Cardiac muscle cell (in vitro differentiated cells and primary cell): ENCODE measurements at regions not wholly inside any gene's neighbourhood (a gene's known extent, or its start where the extent isn't known, plus 50 kb on each side); places are given as distances from the start of the nearest gene placed in this dataset.
"Not testable (repeated sequence)": the region's sequence is repeated elsewhere in the genome, so short reads cannot be mapped to it uniquely, and the experiment has no call there.

Experiments
- DNase-seq, 2 donors: peaks; one replicate each; pipeline versions ENCODE4 v3.0.0 to v3.0.0-alpha.2; 2010 to 2017; ENCODE audit warnings: low read depth in 1 of 2, low spot score in 1 of 2
- H3K27ac ChIP-seq: fragments of 200-600 bp; sonication (generic); 2 replicates; pipeline ENCODE4 v1.5.1; 2016
- H3K27me3 ChIP-seq: fragments of 200-600 bp; sonication (generic); 2 replicates; pipeline ENCODE4 v1.6.0; 2016; ENCODE audit warnings: control low read depth
- H3K36me3 ChIP-seq: fragments of 200-600 bp; sonication (generic); 2 replicates; pipeline ENCODE4 v1.5.1; 2016; ENCODE audit warnings: control low read depth
- H3K4me1 ChIP-seq: fragments of 200-600 bp; sonication (generic); 2 replicates; pipeline ENCODE4 v1.8.1; 2017; ENCODE audit warnings: low read depth, mild to moderate bottlenecking, mixed run types
- H3K4me3 ChIP-seq: fragments of 200-600 bp; sonication (generic); 2 replicates; pipeline ENCODE4 v1.5.1; 2016; ENCODE audit warnings: mild to moderate bottlenecking
- H3K9me3 ChIP-seq: fragments of 200-600 bp; sonication (generic); 2 replicates; pipeline ENCODE4 v1.5.1; 2017; ENCODE audit warnings: low read depth, mild to moderate bottlenecking, control low read depth
- TF ChIP-seq, protein P1 (sequence below): IDR thresholded peaks from 2 replicates; pipeline ENCODE4 v1.5.1; 2012; ENCODE audit warnings: low read depth, mild to moderate bottlenecking, low read length

DNA sequence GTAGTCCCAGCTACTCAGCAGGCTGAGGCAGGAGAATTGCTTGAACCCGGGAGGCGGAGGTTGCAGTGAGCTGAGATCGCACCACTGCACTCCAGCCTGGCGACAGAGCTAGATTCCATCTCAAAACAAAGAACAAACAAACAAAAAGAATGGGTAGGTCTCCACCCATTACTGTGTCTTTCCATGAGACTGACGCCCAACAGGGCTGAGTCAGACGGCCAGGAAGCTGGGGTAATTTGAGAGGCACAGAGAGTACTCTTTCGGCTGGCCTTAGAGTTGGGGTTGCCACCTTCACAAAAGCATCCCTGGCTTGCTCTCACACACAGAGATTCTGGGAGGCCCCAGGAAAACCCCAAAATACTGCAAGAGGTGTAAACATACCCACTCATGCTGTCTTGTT is 72.0 kb upstream of the DHRSX start:
- no peaks in the 10 kb centered on the region for H3K9me3 ChIP-seq
- H3K4me1 ChIP-seq = peaks cover 2% of the 10 kb centered on the region
- H3K36me3 ChIP-seq = no peaks in the 10 kb centered on the region
- no peak for DNase-seq
- H3K27me3 ChIP-seq = no peaks in the 10 kb centered on the region
- H3K4me3 ChIP-seq = no peak overlapping the region
- TF ChIP-seq, protein P1, sequence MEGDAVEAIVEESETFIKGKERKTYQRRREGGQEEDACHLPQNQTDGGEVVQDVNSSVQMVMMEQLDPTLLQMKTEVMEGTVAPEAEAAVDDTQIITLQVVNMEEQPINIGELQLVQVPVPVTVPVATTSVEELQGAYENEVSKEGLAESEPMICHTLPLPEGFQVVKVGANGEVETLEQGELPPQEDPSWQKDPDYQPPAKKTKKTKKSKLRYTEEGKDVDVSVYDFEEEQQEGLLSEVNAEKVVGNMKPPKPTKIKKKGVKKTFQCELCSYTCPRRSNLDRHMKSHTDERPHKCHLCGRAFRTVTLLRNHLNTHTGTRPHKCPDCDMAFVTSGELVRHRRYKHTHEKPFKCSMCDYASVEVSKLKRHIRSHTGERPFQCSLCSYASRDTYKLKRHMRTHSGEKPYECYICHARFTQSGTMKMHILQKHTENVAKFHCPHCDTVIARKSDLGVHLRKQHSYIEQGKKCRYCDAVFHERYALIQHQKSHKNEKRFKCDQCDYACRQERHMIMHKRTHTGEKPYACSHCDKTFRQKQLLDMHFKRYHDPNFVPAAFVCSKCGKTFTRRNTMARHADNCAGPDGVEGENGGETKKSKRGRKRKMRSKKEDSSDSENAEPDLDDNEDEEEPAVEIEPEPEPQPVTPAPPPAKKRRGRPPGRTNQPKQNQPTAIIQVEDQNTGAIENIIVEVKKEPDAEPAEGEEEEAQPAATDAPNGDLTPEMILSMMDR = no peak
- H3K27ac ChIP-seq = no peak overlapping the region

DNA sequence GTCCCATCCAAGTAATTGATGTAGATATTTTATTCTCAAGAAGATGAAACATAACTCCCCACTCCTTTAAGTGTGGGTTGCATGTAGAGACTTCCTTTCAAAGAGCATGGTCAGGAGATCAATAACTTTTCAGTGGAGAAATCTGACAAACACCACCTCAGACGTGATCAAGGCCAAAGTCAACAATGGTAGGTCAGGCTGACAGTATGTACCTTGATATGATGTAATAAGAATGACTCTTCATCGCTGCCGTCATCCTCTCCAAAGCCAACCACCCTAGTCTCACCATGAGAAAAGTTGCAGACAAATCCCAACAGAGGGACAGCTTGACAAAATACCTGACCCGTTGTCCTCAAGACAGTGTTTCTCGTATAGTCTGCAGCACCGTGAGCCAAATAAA is 67.3 kb upstream of the DHRSX start:
- DNase-seq = no peak
- Histone ChIP-seq H3K9me3 (no peaks in the 10 kb centered on the region), H3K27ac (no peak overlapping the region), H3K4me1 (no peaks in the 10 kb centered on the region), H3K4me3 (no peak overlapping the region), H3K27me3 (no peaks in the 10 kb centered on the region), H3K36me3 (no peaks in the 10 kb centered on the region)
- TF ChIP-seq, protein P1 = no peak

- Histone ChIP-seq H3K4me3 (no peak overlapping the region), H3K36me3 (no peaks in the 10 kb centered on the region), H3K27me3 (no peaks in the 10 kb centered on the region), H3K4me1 (no peaks in the 10 kb centered on the region), H3K27ac (no peak overlapping the region), H3K9me3 (no peaks in the 10 kb centered on the region)
- TF ChIP-seq, protein P1 = no peak
- DNase-seq = no peak
Measured at GRCh38 chrX:2566055-2566454, 65.3 kb upstream of the DHRSX start.

DNA sequence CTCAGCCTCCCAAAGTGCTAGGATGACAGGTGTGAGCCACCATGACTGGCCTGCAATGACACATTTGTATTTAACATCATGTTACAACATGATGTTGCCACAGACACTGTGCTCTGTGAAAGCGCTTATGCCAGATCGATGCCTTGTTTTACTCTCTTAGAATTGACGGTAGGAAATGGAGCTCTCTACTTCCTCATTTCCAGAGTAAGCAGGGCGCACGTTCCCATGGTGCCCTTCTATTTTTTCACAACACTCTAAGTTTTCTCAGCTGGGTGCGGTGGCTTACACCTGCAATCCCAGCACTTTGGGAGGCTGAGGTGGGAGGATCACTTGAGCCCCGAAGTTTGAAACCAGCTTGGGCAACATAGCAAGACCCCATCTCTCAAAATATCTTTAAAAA is 60.7 kb upstream of the DHRSX start:
- H3K27me3 ChIP-seq = no peaks in the 10 kb centered on the region
- no peak for DNase-seq
- H3K4me1 ChIP-seq = no peaks in the 10 kb centered on the region
- H3K36me3 ChIP-seq = no peaks in the 10 kb centered on the region
- H3K4me3 ChIP-seq = no peak overlapping the region
- no peaks in the 10 kb centered on the region for H3K9me3 ChIP-seq
- TF ChIP-seq, protein P1 = no peak
- no peak overlapping the region for H3K27ac ChIP-seq

DNA sequence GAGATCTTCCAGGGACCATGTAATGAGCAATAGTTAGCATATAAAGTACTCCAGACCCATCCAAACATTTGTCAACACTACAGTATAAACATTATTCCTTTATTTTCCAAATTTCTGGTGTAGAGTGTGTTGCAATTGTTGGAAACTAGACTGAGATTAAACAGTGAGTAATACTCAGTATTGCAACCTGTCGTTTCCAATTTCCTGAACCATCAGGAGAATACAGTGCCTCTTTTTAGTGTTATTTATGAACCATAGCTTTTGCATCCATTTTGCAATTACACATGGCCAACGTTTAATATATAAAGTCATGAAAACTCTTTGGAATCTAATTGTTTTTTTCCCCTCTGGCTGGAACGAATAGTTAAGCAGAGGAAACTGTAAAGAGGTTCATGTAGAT is 58.3 kb upstream of the DHRSX start:
- H3K27me3 ChIP-seq = no peaks in the 10 kb centered on the region
- no peaks in the 10 kb centered on the region for H3K4me1 ChIP-seq
- TF ChIP-seq, protein P1 = no peak
- no peaks in the 10 kb centered on the region for H3K9me3 ChIP-seq
- DNase-seq = no peak
- no peaks in the 10 kb centered on the region for H3K36me3 ChIP-seq
- H3K4me3 ChIP-seq = no peak overlapping the region
- no peak overlapping the region for H3K27ac ChIP-seq

DNA sequence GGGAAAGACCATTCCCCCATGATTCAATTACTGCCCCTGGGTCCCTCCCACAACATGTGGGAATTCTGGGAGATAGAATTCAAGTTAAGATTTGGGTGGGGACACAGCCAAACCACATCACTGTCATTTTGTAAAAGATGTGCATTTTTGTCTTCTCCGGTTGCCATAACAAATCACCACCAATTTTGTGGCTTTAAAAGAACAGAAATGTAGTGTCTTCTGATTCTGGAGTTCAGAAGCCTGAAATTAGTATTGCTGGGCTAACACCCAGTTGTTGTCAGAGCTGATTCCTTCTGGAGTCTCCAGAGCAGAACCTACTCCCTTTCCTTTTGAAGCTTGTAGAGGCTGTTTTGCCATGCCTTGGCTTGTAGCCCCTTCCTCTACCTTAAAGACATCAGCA is 54.1 kb upstream of the DHRSX start:
- Histone ChIP-seq H3K27ac (no peak overlapping the region), H3K27me3 (no peaks in the 10 kb centered on the region), H3K4me1 (no peaks in the 10 kb centered on the region), H3K36me3 (no peaks in the 10 kb centered on the region), H3K4me3 (no peak overlapping the region), H3K9me3 (no peaks in the 10 kb centered on the region)
- TF ChIP-seq, protein P1 = no peak
- DNase-seq = no peak

DNA sequence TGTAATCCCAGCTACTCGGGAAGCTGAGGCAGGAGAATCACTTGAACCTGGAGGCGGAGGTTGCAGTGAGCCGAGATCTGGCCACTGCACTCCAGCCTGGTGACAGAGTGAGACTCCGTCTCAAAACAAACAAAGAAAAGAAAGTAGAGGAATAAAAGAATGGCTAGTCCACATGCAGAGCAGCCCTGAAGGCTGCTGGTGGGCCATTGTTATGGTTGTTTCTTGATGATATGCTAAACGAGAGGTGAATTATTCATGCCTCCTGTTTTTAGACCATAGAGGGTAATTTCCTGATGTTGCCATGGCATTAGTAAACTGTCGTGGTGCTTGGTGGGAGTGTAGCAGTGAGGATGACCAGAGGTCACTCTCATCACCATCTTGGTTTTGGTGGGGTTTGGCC is 53.3 kb upstream of the DHRSX start:
- H3K27ac ChIP-seq, H3K36me3 ChIP-seq, H3K4me3 ChIP-seq, DNase-seq, H3K4me1 ChIP-seq, H3K9me3 ChIP-seq, H3K27me3 ChIP-seq: not testable (repeated sequence)
